BLaER1 treated with 17β-estradiol and CSF1 and Interleukin-3, amounts not matched to agents 10 nM and 100 nM (cell line): ENCODE measurements at regions not wholly inside any gene's neighbourhood (a gene's known extent, or its start where the extent isn't known, plus 50 kb on each side); places are given as distances from the start of the nearest gene placed in this dataset.

ENCODE experiments used
- H3K27ac ChIP-seq, 11 experiments: shearing (Covaris generic); formaldehyde crosslinking; 2 replicates each; pipeline ENCODE4 v1.8.1; 2022
- H3K27me3 ChIP-seq, 11 experiments: shearing (Covaris generic); formaldehyde crosslinking; 2 replicates each; pipeline ENCODE4 v1.8.1; 2022
- H3K36me3 ChIP-seq, 11 experiments: shearing (Covaris generic); formaldehyde crosslinking; 2 replicates each; pipeline ENCODE4 v1.8.1; 2022
- H3K4me1 ChIP-seq, 10 experiments: shearing (Covaris generic); formaldehyde crosslinking; 2 replicates each; pipeline ENCODE4 v1.8.1; 2022
- H3K4me2 ChIP-seq, 11 experiments: shearing (Covaris generic); formaldehyde crosslinking; 2 replicates each; pipeline ENCODE4 v1.8.1; 2022
- H3K4me3 ChIP-seq, 10 experiments: shearing (Covaris generic); formaldehyde crosslinking; 2 replicates each; pipeline ENCODE4 v1.8.1; 2022
- H3K9ac ChIP-seq, 11 experiments: shearing (Covaris generic); formaldehyde crosslinking; 2 replicates each; pipeline ENCODE4 v1.8.1; 2022
- H3K9me3 ChIP-seq, 11 experiments: shearing (Covaris generic); formaldehyde crosslinking; replicated peaks in 1 of 11; 2 replicates each; pipeline ENCODE4 v1.8.1; 2022
- H4K20me1 ChIP-seq, 11 experiments: shearing (Covaris generic); formaldehyde crosslinking; 2 replicates each; pipeline ENCODE4 v1.8.1; 2022
- Cebpa-rat ChIP-seq, 11 experiments: shearing (Covaris generic); IDR thresholded peaks; 2 replicates each; pipeline ENCODE4 v1.8.1; 2022

GRCh38 chr16:5374184-5374583, 276.6 kb upstream of the EEF2KMT start:
- Histone ChIP-seq H3K9me3 (no peaks in the 10 kb centered on the region), H4K20me1 (no peaks in the 10 kb centered on the region), H3K4me3 (no peak overlapping the region), H3K4me1 (no peaks in the 10 kb centered on the region), H3K36me3 (no peaks in the 10 kb centered on the region), H3K27ac (no peak overlapping the region), H3K9ac (no peak overlapping the region), H3K27me3 (peaks cover 0 to 3% (median 0%) of the 10 kb centered on the region in 11 experiments; a peak in 1 of 22 replicates), H3K4me2 (no peak overlapping the region)
- no peak for TF ChIP-seq Cebpa-rat (IDR thresholded peaks at IDR 0.05)

- no peaks in the 10 kb centered on the region for H3K4me1 ChIP-seq
- no peak overlapping the region for H3K4me2 ChIP-seq
- TF ChIP-seq Cebpa-rat (IDR thresholded peaks at IDR 0.05): no peak
Observed at GRCh38 chr16:5367951-5368350, 270.4 kb upstream of the EEF2KMT start.

GRCh38 chr16:5366126-5366525, 268.5 kb upstream of the EEF2KMT start:
- Histone ChIP-seq H3K4me3 (no peak overlapping the region), H3K9me3 (no peaks in the 10 kb centered on the region), H3K9ac (no peak overlapping the region), H3K4me2 (no peak overlapping the region), H3K36me3 (no peaks in the 10 kb centered on the region), H3K27ac (no peak overlapping the region), H3K27me3 (no peaks in the 10 kb centered on the region), H3K4me1 (no peaks in the 10 kb centered on the region), H4K20me1 (no peaks in the 10 kb centered on the region)
- no peak for TF ChIP-seq Cebpa-rat (IDR thresholded peaks at IDR 0.05)

More at GRCh38 chr16:5367951-5368350, 270.4 kb upstream of the EEF2KMT start:
- no peaks in the 10 kb centered on the region for H3K36me3 ChIP-seq
- H4K20me1 ChIP-seq: no peaks in the 10 kb centered on the region
- no peak overlapping the region for H3K9ac ChIP-seq
- no peaks in the 10 kb centered on the region for H3K9me3 ChIP-seq
- no peak overlapping the region for H3K27ac ChIP-seq
- no peak overlapping the region for H3K4me3 ChIP-seq
- no peaks in the 10 kb centered on the region for H3K27me3 ChIP-seq

DNA sequence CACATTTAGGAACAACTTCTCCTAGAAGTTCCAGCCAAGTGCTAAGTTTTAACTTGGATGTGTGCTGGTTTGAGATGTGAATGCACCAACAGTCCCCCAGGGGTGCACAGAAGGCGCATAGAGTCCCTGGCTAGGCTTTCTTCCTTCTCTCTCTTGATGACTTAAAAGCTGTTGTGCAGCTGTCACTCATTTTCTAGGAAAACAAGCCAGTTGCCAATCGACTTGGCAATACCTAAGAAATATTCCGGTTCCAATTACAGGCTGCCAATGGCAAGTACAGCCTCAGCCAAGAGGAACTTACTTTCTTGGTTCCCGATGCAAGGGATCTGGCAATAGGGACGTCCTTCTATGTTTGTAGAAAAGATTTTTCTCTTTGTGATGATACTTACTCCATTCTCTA, 266.6 kb upstream of the EEF2KMT start:
- Histone ChIP-seq H3K27ac (no peak overlapping the region), H3K4me2 (no peak overlapping the region), H3K4me1 (no peaks in the 10 kb centered on the region), H3K36me3 (no peaks in the 10 kb centered on the region), H3K9me3 (no peaks in the 10 kb centered on the region), H3K9ac (no peak overlapping the region), H4K20me1 (no peaks in the 10 kb centered on the region), H3K27me3 (no peaks in the 10 kb centered on the region), H3K4me3 (no peak overlapping the region)
- TF ChIP-seq Cebpa-rat (IDR thresholded peaks at IDR 0.05): no peak

DNA sequence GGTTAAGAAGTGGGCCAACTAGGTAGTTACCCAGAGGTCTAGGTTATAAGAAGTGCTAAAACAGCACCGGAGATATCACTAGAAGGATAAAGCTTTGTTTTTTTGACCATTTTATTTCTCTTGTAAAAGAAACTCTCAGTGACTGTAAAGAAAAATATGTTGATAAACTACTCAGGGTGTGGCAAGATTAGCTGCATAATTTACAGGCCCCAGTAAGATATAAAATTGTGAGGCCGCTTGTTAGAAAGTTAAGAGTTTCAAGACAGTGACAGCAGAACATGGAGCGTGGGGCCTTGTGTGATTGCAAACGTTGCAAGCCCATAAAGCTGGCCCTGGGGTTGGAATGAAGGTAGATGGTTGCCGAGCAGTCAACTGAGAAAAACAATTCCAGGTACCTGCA, 263.7 kb upstream of the EEF2KMT start:
- TF ChIP-seq Cebpa-rat (IDR thresholded peaks at IDR 0.05): no peak
- Histone ChIP-seq H4K20me1 (no peaks in the 10 kb centered on the region), H3K27ac (no peak overlapping the region), H3K4me3 (no peak overlapping the region), H3K27me3 (no peaks in the 10 kb centered on the region), H3K4me1 (no peaks in the 10 kb centered on the region), H3K4me2 (no peak overlapping the region), H3K36me3 (no peaks in the 10 kb centered on the region), H3K9ac (no peak overlapping the region), H3K9me3 (no peaks in the 10 kb centered on the region)

DNA sequence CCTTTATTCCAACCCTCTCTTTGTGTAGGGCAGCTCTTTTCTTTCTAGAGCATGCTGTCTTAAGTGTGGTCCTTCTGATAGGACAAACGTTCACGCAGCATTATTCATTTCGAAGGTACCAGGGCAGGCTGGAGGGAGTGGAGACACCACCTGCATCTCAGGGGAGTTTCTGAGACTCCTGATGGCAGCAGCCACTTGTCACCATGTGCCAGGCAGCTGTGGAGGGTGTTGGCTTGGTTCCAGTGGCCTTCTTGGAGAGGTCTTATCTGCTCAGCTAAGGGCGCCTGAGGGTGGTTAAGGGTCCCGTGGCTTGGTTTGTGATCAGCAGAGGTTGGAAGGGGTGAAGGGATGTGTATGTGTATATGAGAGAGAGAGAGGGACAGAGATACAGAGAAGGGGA, 257.1 kb upstream of the EEF2KMT start:
- Histone ChIP-seq H3K4me3 (no peak overlapping the region), H4K20me1 (no peaks in the 10 kb centered on the region), H3K27ac (no peak overlapping the region), H3K9me3 (no peaks in the 10 kb centered on the region), H3K4me1 (no peaks in the 10 kb centered on the region), H3K27me3 (no peaks in the 10 kb centered on the region), H3K36me3 (no peaks in the 10 kb centered on the region), H3K4me2 (no peak overlapping the region), H3K9ac (no peak overlapping the region)
- TF ChIP-seq Cebpa-rat (IDR thresholded peaks at IDR 0.05): no peak

DNA sequence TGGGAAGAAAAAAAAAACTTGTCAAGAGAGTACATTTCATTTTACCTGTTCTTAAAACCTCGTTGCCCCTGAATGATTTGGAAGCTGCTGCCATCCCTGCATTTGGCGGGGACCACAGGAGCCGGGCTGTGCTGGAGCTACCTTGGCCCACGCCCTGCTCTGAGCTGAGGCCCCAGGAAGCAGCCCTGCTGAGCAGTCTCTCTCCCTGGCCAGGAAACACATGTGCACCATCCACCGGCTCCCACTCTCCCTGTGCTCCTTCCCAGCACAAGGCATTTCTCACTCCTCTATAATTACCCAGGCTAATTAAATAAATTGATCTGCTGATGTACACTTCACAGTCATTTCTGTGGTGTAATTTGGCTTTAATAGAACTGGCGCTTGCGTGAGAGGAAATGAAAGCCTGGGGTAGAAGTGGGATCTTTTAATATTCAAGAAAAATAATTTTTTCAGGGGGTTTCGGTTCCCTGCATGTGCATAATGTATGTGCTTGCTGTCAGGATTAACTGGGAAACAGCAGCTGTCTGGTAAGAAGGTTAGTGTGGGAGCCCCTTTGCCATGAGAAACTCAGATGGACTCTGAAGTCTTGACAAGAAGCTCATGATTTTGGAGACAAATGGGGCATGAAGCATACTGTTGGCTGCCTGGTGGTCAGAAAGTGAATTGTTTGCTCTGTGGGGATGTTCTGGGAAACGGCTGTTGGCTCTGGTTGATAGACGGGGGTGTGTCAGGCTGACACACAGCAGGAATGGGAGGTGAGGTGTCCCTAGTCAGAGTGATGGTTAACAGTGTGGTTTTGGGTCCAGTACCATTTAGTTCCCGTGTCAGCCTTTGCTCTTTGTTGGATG, 252.3 kb upstream of the EEF2KMT start:
- no peak overlapping the region for H3K9ac ChIP-seq
- H3K4me2 ChIP-seq: no peak overlapping the region
- no peaks in the 10 kb centered on the region for H3K9me3 ChIP-seq
- no peak overlapping the region for H3K27ac ChIP-seq
- no peaks in the 10 kb centered on the region for H3K36me3 ChIP-seq
- H3K4me3 ChIP-seq: no peak overlapping the region
- H4K20me1 ChIP-seq: no peaks in the 10 kb centered on the region
- no peaks in the 10 kb centered on the region for H3K4me1 ChIP-seq
- no peak for TF ChIP-seq Cebpa-rat (IDR thresholded peaks at IDR 0.05)
- H3K27me3 ChIP-seq: no peaks in the 10 kb centered on the region

GRCh38 chr16:5349101-5349500, 251.5 kb upstream of the EEF2KMT start:
- TF ChIP-seq Cebpa-rat (IDR thresholded peaks at IDR 0.05): no peak

DNA sequence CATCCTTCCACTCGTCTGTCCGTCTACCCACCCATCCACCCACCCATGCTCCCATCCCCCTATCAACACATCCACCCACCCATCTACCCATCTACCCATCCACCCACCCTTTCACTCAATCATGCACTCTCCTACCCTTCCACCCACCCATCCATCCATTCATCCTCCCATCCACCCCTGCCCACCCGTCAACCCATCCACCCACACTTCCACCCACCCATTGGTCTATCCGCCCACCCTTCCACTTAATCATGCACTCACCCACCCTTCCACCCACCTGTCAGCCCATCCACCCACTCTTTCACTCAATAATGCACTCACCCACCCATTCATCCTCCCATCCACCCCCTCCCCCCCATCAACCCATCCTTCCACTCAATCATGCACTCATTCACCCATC, 250.0 kb upstream of the EEF2KMT start:
- Histone ChIP-seq H3K27me3 (no peaks in the 10 kb centered on the region), H3K36me3 (no peaks in the 10 kb centered on the region), H3K4me1 (no peaks in the 10 kb centered on the region), H3K9ac (no peak overlapping the region), H4K20me1 (no peaks in the 10 kb centered on the region), H3K4me2 (no peak overlapping the region), H3K4me3 (no peak overlapping the region), H3K27ac (no peak overlapping the region), H3K9me3 (no peaks in the 10 kb centered on the region)
- TF ChIP-seq Cebpa-rat (IDR thresholded peaks at IDR 0.05): no peak

More at GRCh38 chr16:5349101-5349500, 251.5 kb upstream of the EEF2KMT start:
- no peak overlapping the region for H3K4me3 ChIP-seq
- no peak overlapping the region for H3K27ac ChIP-seq
- no peaks in the 10 kb centered on the region for H3K9me3 ChIP-seq
- H3K36me3 ChIP-seq: no peaks in the 10 kb centered on the region
- no peaks in the 10 kb centered on the region for H3K4me1 ChIP-seq
- H3K4me2 ChIP-seq: no peak overlapping the region
- no peaks in the 10 kb centered on the region for H3K27me3 ChIP-seq
- no peak overlapping the region for H3K9ac ChIP-seq
- H4K20me1 ChIP-seq: no peaks in the 10 kb centered on the region

DNA sequence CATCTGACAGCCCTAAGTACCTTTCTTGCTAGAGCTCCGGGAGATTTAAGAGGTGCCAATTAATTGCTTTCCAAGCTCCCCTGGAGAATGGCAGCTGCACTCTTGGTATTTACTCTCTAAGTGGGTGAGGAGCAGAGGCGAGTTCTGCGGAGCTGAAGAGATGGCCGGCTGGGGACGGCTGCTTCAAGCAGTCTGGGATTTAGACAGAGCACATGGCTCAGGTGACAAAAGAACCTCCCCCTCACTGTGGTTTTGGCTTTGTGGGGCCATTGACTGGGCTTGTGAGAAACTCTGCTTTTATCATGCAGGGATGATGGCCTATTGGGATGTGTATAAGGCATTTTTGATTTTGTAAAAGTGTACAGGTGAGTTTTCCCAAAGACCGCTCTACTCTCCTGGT, 239.3 kb upstream of the EEF2KMT start:
- H3K4me3 ChIP-seq: no peak overlapping the region

More for the DNA sequence above, 239.3 kb upstream of the EEF2KMT start:
- no peak for TF ChIP-seq Cebpa-rat (IDR thresholded peaks at IDR 0.05)
- H3K9ac ChIP-seq: no peak overlapping the region
- no peak overlapping the region for H3K4me2 ChIP-seq
- no peaks in the 10 kb centered on the region for H4K20me1 ChIP-seq
- H3K36me3 ChIP-seq: no peaks in the 10 kb centered on the region
- H3K4me1 ChIP-seq: no peaks in the 10 kb centered on the region
- H3K27me3 ChIP-seq: no peaks in the 10 kb centered on the region
- no peaks in the 10 kb centered on the region for H3K9me3 ChIP-seq
- H3K27ac ChIP-seq: no peak overlapping the region
